DOHH2 (cell line): ENCODE measurements at regions not wholly inside any gene's neighbourhood (a gene's known extent, or its start where the extent isn't known, plus 50 kb on each side); places are given as distances from the start of the nearest gene placed in this dataset.
"Not testable (repeated sequence)": the region's sequence is repeated elsewhere in the genome, so short reads cannot be mapped to it uniquely, and the experiment has no call there.

Source experiments
- H3F3A ChIP-seq: fragments of 200-600 bp; sonication (generic), shearing (Covaris generic); 2 replicates; pipeline ENCODE4 v1.6.0; 2016; ENCODE audit warnings: antibody characterized with exemption, mild to moderate bottlenecking; ENCODE audit not compliant: control insufficient read depth, insufficient read depth
- H3K27ac ChIP-seq: fragments of 200-600 bp; sonication (generic); 2 replicates; pipeline ENCODE4 v1.5.1; 2014; ENCODE audit warnings: low read depth, mild to moderate bottlenecking, low read length, moderate library complexity
- H3K27me3 ChIP-seq: fragments of 200-600 bp; sonication (generic); 2 replicates; pipeline ENCODE4 v1.6.1; 2014; ENCODE audit warnings: mild to moderate bottlenecking, low read length, mixed read lengths; ENCODE audit not compliant: control insufficient read depth
- H3K36me3 ChIP-seq: fragments of 200-600 bp; sonication (generic); 2 replicates; pipeline ENCODE4 v1.6.1; 2014; ENCODE audit warnings: mild to moderate bottlenecking, low read length, moderate library complexity, mixed read lengths; ENCODE audit not compliant: control insufficient read depth
- H3K4me1 ChIP-seq: fragments of 200-600 bp; sonication (generic); 2 replicates; pipeline ENCODE4 v1.6.1; 2014; ENCODE audit warnings: mild to moderate bottlenecking, low read length, mixed read lengths; ENCODE audit not compliant: control insufficient read depth
- H3K4me2 ChIP-seq: fragments of 200-600 bp; sonication (generic); 2 replicates; pipeline ENCODE4 v1.6.0; 2014; ENCODE audit warnings: mild to moderate bottlenecking, low read length, moderate library complexity
- H3K4me3 ChIP-seq: fragments of 200-600 bp; sonication (generic); 2 replicates; pipeline ENCODE4 v1.5.1; 2014; ENCODE audit warnings: mild to moderate bottlenecking, low read length, mixed read lengths
- H3K79me2 ChIP-seq: fragments of 200-600 bp; sonication (generic); 2 replicates; pipeline ENCODE4 v1.6.1; 2014; ENCODE audit warnings: mild to moderate bottlenecking, low read length, mixed read lengths; ENCODE audit not compliant: control insufficient read depth
- H3K9me2 ChIP-seq: fragments of 200-600 bp; sonication (generic); replicated peaks from 2 replicates; pipeline ENCODE4 v1.6.1; 2014; ENCODE audit warnings: mild to moderate bottlenecking, low read length, mixed read lengths; ENCODE audit not compliant: control insufficient read depth
- H3K9me3 ChIP-seq: fragments of 200-600 bp; sonication (generic); 2 replicates; pipeline ENCODE4 v1.6.1; 2014; ENCODE audit warnings: antibody characterized with exemption, low read length, mixed read lengths; ENCODE audit not compliant: control insufficient read depth, insufficient read depth
- H4K20me1 ChIP-seq: fragments of 200-600 bp; sonication (generic); 2 replicates; pipeline ENCODE4 v1.6.0; 2014; ENCODE audit warnings: low read depth, mild to moderate bottlenecking, antibody characterized with exemption, low read length, moderate library complexity; ENCODE audit not compliant: control insufficient read depth, insufficient read depth
- EZH2phosphoT487 ChIP-seq: fragments of 200-600 bp; sonication (generic); IDR thresholded peaks from 2 replicates; pipeline ENCODE4 v1.6.1; 2017; ENCODE audit warnings: borderline replicate concordance, mild to moderate bottlenecking, antibody characterized with exemption, low read length, moderate library complexity, mixed read lengths
- TF ChIP-seq, protein P1 (sequence below): fragments of 200-600 bp; sonication (generic); IDR thresholded peaks from one replicate; pipeline ENCODE4 v1.5.1; 2014; ENCODE audit warnings: antibody characterized with exemption, mild to moderate bottlenecking, low read depth, low read length; ENCODE audit not compliant: poor library complexity, severe bottlenecking

- not testable (repeated sequence) for H3K4me1 ChIP-seq, H3K36me3 ChIP-seq, H3K79me2 ChIP-seq, H4K20me1 ChIP-seq, H3K9me3 ChIP-seq, H3K4me3 ChIP-seq, H3K9me2 ChIP-seq, H3F3A ChIP-seq, H3K27ac ChIP-seq, H3K27me3 ChIP-seq, H3K4me2 ChIP-seq
- TF ChIP-seq, protein P1, sequence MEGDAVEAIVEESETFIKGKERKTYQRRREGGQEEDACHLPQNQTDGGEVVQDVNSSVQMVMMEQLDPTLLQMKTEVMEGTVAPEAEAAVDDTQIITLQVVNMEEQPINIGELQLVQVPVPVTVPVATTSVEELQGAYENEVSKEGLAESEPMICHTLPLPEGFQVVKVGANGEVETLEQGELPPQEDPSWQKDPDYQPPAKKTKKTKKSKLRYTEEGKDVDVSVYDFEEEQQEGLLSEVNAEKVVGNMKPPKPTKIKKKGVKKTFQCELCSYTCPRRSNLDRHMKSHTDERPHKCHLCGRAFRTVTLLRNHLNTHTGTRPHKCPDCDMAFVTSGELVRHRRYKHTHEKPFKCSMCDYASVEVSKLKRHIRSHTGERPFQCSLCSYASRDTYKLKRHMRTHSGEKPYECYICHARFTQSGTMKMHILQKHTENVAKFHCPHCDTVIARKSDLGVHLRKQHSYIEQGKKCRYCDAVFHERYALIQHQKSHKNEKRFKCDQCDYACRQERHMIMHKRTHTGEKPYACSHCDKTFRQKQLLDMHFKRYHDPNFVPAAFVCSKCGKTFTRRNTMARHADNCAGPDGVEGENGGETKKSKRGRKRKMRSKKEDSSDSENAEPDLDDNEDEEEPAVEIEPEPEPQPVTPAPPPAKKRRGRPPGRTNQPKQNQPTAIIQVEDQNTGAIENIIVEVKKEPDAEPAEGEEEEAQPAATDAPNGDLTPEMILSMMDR: peak; percentile 15
These were observed 95.7 kb downstream of the MTNR1B start for GRCh38 chr11:93065074-93065674.

DNA sequence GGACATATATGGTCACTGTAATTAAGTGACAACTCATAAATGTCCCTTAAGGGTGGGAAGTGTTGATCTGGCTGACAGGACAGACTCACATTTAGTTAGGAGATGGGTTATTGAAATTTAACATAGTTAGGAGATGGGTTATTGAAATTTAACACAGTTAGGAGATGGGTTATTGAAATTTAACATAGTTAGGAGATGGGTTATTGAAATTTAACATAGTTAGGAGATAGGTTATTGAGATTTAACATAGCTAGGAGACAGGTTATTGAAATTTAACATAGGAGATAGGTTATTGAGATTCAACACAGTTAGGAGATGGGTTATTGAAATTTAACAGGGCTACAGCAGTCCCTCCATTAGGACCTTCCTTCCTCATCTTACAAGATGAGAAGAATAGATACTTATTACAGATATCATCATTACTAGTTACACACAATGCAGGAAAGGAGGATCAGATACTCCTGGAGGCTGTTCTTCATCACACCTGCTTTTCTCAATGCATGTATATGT is 98.5 kb downstream of the MTNR1B start:
- Histone ChIP-seq H3K27me3 (no peaks in the 10 kb centered on the region), H3K4me2 (no peak overlapping the region), H4K20me1 (no peaks in the 10 kb centered on the region), H3K79me2 (no peaks in the 10 kb centered on the region), H3F3A (no peaks in the 10 kb centered on the region), H3K9me2 (no peaks in the 10 kb centered on the region), H3K9me3 (no peaks in the 10 kb centered on the region), H3K4me3 (no peak overlapping the region), H3K4me1 (no peaks in the 10 kb centered on the region), H3K36me3 (no peaks in the 10 kb centered on the region), H3K27ac (no peak overlapping the region)
- no peak for TF ChIP-seq EZH2phosphoT487
- TF ChIP-seq, protein P1: no peak

DNA sequence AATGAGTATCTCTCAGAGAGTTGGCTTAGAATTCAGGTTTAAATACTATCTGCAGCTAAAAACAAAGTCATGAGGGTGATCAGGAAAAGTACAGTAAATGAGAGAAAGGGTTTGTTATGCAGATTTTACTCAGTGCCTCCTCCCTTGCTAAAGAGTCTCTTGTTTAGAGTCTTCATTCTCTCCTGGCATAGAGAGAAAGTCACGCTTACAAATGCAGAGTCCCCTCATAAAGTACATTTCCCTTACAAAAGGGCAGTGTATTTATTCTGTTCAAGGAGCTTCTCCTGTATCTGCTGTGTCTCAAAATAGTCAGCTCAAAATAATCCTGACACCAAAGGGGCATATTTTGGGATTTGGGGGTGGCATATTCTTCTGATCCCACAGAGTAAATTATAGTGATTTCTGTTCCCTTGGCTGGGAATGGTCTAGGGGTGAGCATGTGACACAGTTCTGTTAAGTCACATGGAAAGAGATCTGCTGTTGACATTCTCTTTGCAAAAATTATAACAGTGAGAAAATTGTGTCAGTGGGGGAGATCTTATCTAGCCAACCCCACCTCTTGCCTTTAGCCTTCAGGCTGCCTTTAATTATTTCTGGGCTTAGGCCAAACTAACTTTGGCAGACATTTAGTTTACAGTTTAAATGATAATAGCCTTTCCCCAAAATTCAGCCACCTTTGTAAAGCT is 102.9 kb downstream of the MTNR1B start:
- Histone ChIP-seq H3K27me3 (no peaks in the 10 kb centered on the region), H3K4me2 (no peak overlapping the region), H3K79me2 (no peaks in the 10 kb centered on the region), H3F3A (no peaks in the 10 kb centered on the region), H3K27ac (no peak overlapping the region), H3K9me2 (no peaks in the 10 kb centered on the region), H3K9me3 (no peaks in the 10 kb centered on the region), H3K4me3 (no peak overlapping the region), H3K4me1 (no peaks in the 10 kb centered on the region), H3K36me3 (no peaks in the 10 kb centered on the region), H4K20me1 (no peaks in the 10 kb centered on the region)
- TF ChIP-seq EZH2phosphoT487: no peak
- TF ChIP-seq, protein P1: no peak
